WI38 (cell line): ENCODE measurements at regions not wholly inside any gene's neighbourhood (a gene's known extent, or its start where the extent isn't known, plus 50 kb on each side); places are given as distances from the start of the nearest gene placed in this dataset.

ENCODE experiments used
- H3K4me3 ChIP-seq: 2 replicates; pipeline ENCODE4 v1.5.1; 2011; ENCODE audit warnings: low read depth, mild to moderate bottlenecking, control low read depth, low read length
- TF ChIP-seq, protein P1 (sequence below): IDR thresholded peaks from 2 replicates; pipeline ENCODE4 v1.5.1; 2012; ENCODE audit warnings: low read depth, mild to moderate bottlenecking, control low read depth, low read length

DNA sequence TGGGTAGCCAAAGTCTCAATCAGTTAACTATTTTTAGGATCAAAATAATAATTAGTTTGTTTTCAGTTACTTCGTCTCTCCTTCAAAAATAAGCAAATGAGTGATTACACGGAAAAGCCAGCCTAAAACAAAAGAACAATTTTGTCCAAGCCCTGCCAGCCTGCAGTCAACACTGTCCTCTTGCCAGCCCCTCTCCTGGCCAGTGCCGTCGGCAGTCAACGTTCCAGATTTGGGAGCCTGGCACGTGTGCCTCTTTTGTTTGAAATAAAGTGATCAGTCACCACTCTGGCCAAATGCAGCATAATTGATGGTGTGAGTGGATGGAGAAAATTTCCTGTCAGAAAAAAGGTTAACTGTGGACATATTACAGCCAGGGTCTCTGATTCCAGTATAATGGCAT, 260.6 kb upstream of the SKOR2 start:
- TF ChIP-seq, protein P1, sequence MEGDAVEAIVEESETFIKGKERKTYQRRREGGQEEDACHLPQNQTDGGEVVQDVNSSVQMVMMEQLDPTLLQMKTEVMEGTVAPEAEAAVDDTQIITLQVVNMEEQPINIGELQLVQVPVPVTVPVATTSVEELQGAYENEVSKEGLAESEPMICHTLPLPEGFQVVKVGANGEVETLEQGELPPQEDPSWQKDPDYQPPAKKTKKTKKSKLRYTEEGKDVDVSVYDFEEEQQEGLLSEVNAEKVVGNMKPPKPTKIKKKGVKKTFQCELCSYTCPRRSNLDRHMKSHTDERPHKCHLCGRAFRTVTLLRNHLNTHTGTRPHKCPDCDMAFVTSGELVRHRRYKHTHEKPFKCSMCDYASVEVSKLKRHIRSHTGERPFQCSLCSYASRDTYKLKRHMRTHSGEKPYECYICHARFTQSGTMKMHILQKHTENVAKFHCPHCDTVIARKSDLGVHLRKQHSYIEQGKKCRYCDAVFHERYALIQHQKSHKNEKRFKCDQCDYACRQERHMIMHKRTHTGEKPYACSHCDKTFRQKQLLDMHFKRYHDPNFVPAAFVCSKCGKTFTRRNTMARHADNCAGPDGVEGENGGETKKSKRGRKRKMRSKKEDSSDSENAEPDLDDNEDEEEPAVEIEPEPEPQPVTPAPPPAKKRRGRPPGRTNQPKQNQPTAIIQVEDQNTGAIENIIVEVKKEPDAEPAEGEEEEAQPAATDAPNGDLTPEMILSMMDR: no peak
- H3K4me3 ChIP-seq: no peak overlapping the region

DNA sequence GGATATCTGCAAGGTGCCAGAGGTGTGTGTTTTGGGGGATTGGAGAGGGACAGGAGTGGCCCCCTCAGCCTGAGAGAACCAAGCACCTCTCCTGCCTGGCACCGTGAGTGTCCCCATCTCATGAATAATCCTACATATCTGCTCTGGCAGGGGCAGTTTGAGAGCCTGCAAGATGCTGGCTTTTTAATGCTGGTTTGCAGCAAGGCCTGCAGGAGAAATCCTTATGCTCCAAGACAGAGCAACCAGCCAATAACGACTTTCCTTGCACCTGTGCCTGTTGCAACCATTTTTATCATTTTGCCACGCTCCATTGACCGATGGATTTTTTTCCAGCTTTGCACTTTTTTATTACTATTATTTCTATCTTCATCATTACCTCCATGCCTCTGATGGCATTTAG, 259.4 kb upstream of the SKOR2 start:
- TF ChIP-seq, protein P1: no peak
- no peak overlapping the region for H3K4me3 ChIP-seq

DNA sequence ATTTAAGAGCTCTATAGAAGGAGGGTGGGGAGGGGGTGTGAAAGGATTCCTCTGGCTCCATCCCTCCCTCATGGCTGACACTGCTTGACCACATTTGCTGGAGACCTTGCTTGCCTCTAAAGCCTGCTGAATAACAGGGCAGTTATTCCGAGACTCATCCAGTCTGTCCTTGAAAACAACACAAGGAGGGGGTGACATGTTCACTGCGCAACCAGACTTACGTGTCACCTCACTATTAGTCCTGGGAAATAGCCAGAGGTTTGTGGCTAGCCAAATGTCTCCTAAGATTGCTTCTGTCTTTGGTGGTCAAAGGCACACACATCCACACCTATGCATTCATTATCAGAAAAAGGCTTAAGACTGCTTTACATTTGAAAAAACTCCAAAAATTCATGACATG, 256.2 kb upstream of the SKOR2 start:
- TF ChIP-seq, protein P1: no peak
- no peak overlapping the region for H3K4me3 ChIP-seq

DNA sequence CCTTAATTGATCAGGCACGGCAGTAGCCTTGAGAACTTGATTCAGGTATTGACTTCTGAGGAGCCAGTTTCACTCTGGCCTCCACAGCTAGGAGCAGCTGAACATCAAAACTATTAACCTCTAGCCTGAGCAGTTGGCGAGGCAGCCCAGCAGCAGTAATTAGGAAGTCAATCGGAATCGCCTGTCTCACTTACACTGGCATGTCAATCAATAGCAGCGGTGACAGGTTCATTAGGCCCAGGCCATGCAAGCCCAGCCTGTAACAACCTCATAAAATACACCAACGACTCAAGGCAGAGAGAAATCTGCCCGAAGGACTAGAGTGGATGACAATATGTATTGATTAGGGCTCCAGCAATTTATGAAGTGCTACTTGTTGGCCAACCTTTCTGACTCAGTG, 255.4 kb upstream of the SKOR2 start:
- TF ChIP-seq, protein P1: no peak
- no peak overlapping the region for H3K4me3 ChIP-seq

DNA sequence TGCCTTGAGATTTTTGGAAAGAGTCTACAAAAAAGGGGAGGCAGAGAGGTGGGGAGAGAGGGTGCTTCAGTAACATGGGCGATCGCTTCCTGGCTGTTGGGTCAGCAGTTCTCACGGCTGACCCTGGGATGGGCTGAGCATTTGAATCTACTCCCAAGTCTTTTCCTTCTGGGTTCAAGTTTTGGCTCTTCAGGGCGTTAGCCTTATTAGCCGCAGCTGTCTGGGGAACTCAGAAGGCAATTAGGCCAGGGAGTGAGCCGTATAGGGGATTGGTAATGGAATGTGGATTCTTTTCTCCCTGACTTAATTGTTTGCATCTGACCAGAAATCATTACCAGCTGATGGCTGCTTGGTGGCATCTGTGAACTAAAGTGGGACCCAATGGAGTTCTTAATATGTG, 250.5 kb upstream of the SKOR2 start:
- TF ChIP-seq, protein P1: no peak
- no peak overlapping the region for H3K4me3 ChIP-seq

DNA sequence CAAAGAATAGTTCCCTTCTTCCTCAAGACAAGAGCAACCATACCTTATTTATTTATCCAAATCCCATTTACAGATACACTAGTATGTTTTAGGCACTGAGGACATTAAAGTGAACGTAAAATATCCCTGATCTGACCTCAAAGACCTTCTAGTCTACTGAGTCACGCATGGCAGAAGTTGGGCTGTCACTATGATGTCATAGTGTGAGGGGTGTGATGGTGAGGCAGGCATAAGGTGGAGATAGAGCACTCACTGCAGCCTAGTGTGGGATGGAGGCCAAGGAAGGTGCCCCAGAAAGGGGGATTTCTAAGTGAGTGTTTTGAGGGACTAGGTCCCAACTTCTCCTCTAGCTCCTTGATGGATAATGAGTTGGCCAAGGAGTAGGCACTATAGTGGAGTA, 249.5 kb upstream of the SKOR2 start:
- no peak overlapping the region for H3K4me3 ChIP-seq
- TF ChIP-seq, protein P1: no peak

DNA sequence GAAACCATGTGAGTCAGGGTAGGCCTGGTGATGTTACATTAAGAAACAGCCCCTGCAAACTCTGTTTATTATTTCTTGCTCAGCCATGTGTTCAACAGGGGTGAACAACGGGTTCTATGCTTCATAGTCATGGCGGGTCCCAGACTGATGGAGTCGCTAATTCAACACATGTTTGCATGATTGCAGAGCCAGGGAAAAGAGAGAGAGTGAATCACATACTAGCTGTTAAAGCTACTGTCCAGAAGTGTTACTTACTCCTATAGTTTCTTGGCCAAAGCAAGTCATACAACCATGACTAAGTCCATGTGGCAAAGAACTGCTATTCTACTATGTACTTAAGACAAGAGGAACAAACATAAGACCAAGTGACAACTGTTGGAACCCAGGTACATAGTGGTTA, 241.2 kb upstream of the SKOR2 start:
- no peak overlapping the region for H3K4me3 ChIP-seq
- TF ChIP-seq, protein P1: no peak
